ENCODE measurements at regions not wholly inside any gene's neighbourhood (a gene's known extent, or its start where the extent isn't known, plus 50 kb on each side); places are given as distances from the start of the nearest gene placed in this dataset.
"Not testable (repeated sequence)": the region's sequence is repeated elsewhere in the genome, so short reads cannot be mapped to it uniquely, and the experiment has no call there.

DNA sequence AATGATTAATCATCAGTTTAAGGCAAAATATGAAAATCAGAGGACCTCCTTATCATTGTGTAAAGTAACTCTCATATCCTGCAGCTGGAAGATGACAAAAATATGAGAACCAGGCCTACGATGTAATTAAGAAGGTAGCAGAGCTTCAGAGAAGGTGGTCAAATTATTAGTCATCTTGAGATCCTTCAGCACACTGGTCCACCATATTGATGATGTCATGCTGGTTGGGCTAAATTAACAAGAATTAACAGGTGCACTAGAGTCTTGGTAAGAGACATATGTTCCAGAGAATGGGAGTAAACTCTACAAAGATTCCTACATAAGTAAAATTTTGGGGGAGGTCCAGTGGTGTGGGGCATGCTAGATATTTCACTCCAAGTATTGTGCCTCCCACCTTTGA lies 112.8 kb downstream of the OTOR start:
- no peak overlapping the region for H3K4me3 ChIP-seq (replicated peaks in 1 of 2; ENCODE audit: low read depth in 2 of 2, low read length in 2 of 2)
- TF ChIP-seq, protein P1, sequence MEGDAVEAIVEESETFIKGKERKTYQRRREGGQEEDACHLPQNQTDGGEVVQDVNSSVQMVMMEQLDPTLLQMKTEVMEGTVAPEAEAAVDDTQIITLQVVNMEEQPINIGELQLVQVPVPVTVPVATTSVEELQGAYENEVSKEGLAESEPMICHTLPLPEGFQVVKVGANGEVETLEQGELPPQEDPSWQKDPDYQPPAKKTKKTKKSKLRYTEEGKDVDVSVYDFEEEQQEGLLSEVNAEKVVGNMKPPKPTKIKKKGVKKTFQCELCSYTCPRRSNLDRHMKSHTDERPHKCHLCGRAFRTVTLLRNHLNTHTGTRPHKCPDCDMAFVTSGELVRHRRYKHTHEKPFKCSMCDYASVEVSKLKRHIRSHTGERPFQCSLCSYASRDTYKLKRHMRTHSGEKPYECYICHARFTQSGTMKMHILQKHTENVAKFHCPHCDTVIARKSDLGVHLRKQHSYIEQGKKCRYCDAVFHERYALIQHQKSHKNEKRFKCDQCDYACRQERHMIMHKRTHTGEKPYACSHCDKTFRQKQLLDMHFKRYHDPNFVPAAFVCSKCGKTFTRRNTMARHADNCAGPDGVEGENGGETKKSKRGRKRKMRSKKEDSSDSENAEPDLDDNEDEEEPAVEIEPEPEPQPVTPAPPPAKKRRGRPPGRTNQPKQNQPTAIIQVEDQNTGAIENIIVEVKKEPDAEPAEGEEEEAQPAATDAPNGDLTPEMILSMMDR (IDR thresholded peaks at IDR 0.05; ENCODE audit: low read depth, low read length): no peak
- DNase-seq (ENCODE audit: low read depth in 2 of 2): no peak

DNA sequence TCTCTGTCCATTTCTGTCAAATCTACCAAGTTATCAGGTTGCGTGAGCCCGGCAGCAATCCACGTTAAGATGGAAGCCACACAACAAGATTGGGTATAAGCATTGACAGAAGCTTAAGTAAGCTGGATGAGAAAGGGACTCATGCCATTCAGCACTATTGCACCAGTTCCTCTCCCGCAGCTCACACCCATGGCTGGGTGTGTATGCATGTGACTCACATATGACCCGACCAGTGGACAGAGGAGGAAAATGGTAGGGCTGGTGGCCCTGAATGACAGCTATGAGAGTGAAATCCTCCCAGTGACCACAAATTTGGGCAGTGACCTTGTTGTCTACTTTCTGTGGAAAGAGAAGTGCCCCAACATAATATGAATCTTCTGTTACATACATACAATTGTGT lies 113.5 kb downstream of the OTOR start:
- DNase-seq (ENCODE audit: low read depth in 2 of 2): no peak
- no peak overlapping the region for H3K4me3 ChIP-seq (replicated peaks in 1 of 2; ENCODE audit: low read depth in 2 of 2, low read length in 2 of 2)
- TF ChIP-seq, protein P1 (IDR thresholded peaks at IDR 0.05; ENCODE audit: low read depth, low read length): no peak

DNA sequence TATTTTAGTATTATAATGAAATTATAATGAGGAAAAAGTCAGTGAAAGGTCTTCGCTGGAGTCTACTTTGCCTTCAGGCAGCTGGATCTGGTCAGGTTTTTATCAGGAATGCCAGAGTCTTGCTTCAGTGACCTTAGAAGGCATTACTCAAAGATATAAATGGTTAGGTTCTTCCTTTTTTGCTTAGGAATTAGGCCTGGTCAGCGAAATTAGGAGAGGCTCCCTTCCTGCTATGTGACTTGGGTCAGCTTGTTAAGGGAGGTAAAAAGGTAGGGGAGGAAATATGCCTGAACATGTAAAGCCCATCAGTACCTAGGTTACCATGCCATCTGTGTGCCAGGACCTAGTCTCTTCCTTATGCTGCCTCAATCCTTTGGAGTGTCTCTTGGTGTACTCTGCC lies 115.1 kb downstream of the OTOR start:
- no peak overlapping the region for H3K4me3 ChIP-seq (replicated peaks in 1 of 2; ENCODE audit: low read depth in 2 of 2, low read length in 2 of 2)
- DNase-seq (ENCODE audit: low read depth in 2 of 2): no peak

DNA sequence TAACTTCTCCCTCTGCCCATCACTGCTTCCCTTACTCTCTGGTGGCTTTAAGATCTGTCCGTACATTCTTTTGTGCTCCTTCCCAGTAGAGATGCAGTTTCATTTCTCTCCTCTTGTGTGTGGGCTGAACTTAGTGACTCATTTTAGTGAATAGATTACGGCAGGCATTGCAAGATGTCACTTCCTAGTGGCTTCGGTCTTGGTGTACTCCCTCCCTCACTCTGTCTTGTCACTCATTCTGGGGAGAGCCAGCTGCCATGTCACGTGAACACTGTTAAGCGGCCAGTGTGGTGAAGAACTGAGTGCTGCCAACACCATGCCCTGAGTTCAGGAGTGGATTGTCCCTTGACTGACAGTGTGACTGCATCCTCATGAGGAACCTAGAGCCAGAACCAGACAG lies 115.9 kb downstream of the OTOR start:
- no peak for DNase-seq (ENCODE audit: low read depth in 2 of 2)
- TF ChIP-seq, protein P1 (IDR thresholded peaks at IDR 0.05; ENCODE audit: low read depth, low read length): no peak
- H3K4me3 ChIP-seq (replicated peaks in 1 of 2; ENCODE audit: low read depth in 2 of 2, low read length in 2 of 2): no peak overlapping the region

More for the DNA sequence above, 115.1 kb downstream of the OTOR start:
- TF ChIP-seq, protein P1 (IDR thresholded peaks at IDR 0.05; ENCODE audit: low read depth, low read length): no peak

DNA sequence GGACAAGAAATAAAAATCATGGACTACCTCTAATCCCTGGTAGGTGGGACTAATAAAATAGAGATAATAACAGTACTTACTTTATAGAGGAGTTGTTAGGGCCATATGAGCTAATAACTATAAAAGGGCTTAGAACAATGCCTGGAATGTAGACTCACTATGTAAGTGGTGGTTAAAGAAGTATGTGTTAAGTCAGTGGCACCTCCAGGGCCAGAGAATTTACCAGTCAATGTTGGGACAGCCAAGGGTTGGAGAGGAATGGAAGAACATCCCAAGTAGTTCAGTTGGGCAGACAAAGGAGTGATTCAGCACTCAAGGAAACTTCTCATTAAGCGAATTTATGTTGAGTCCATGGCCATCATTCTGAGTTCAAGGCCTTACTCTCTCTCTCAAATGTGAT lies 116.8 kb downstream of the OTOR start:
- TF ChIP-seq, protein P1 (IDR thresholded peaks at IDR 0.05; ENCODE audit: low read depth, low read length): no peak
- DNase-seq (ENCODE audit: low read depth in 2 of 2): no peak
- no peak overlapping the region for H3K4me3 ChIP-seq (replicated peaks in 1 of 2; ENCODE audit: low read depth in 2 of 2, low read length in 2 of 2)

DNA sequence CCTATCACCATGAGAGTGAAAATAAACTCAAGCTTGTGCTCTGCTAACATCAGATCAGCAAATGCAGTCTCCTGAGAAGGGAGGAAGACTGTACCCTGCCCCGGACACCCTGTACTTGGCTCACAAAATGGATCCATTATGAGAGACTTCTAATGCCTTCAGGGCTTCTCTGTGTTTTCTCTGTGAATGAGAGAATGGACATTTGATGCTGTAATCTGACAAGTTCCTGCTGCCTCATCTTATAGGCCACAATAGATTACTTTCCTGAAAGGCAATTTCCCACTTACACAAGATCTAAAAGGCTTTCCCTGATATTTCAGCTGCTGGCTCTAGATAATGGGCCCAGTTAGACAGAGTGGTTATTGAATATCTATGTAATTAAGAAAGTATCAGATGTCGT lies 117.2 kb downstream of the OTOR start:
- H3K4me3 ChIP-seq (replicated peaks in 1 of 2; ENCODE audit: low read depth in 2 of 2, low read length in 2 of 2): no peak overlapping the region
- DNase-seq (ENCODE audit: low read depth in 2 of 2): no peak
- TF ChIP-seq, protein P1 (IDR thresholded peaks at IDR 0.05; ENCODE audit: low read depth, low read length): no peak

DNA sequence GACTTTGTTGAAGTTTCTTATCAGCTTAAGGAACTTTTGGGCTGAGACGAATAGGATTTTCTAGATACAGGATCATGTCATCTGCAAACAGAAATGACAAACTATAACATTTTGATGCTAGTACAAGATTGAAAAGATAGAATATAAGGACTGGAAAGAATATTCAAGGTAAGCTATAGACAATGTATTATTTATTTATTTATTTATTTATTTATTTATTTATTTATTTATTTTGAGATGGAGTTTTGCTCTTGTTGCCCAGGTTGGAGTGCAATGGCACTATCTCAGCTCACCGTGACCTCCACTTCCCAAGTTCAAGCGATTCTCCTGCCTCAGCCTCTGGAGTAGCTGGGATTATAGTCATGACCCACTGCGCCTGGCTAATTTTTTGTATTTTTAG lies 125.0 kb downstream of the OTOR start:
- not testable (repeated sequence) for H3K4me3 ChIP-seq (replicated peaks in 1 of 2; ENCODE audit: low read depth in 2 of 2, low read length in 2 of 2); DNase-seq (ENCODE audit: low read depth in 2 of 2)

Data from cardiac fibroblast (primary cell).